ENCODE measurements at regions not wholly inside any gene's neighbourhood (a gene's known extent, or its start where the extent isn't known, plus 50 kb on each side); places are given as distances from the start of the nearest gene placed in this dataset.

DNA sequence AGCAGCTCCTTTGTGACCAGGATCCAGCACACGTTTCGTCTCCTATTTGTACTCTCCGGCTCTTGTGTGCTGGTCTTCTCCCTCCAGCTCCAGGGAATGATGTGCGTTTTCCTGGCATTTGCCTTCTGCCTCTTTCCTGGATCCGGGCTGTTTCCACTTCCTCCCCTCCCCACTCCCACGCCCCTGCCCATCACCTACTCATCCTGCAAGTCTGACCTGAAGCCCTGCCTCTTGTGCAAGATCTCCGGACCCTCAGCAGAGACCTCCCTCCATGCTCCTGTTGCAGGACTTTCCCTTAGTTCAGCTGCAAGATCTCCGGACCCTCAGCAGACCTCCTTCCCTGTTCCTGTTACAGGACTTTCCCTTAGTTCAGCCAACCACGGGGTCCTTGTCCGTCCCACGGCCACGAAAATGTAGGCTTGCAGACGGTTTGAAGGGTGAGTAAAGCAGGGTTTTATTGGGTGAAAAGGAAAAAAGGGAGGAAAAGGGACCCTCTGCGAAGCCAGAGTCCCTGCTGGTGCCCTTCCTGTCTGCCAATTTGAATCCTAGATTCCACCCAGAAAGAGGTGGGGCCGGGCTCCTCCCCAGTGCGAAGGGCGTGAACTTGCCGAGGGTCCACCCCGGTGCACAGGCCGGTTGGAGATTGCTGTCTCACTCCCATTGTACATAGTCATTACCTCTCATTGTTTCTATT, 74.4 kb upstream of the IRF2 start (continued):
- TF ChIP-seq, protein P1, sequence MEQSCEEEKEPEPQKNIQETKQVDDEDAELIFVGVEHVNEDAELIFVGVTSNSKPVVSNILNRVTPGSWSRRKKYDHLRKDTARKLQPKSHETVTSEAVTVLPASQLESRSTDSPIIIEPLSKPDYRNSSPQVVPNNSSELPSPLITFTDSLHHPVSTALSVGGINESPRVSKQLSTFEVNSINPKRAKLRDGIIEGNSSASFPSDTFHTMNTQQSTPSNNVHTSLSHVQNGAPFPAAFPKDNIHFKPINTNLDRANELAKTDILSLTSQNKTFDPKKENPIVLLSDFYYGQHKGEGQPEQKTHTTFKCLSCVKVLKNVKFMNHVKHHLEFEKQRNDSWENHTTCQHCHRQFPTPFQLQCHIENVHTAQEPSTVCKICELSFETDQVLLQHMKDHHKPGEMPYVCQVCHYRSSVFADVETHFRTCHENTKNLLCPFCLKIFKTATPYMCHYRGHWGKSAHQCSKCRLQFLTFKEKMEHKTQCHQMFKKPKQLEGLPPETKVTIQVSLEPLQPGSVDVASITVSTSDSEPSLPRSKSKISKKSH (CRISPR knock-in tag; IDR thresholded peaks at IDR 0.05; ENCODE audit: borderline replicate concordance) = no peak
- peak; percentile 54 for TF ChIP-seq GFI1 (CRISPR knock-in tag; IDR thresholded peaks at IDR 0.05; ENCODE audit: borderline replicate concordance)
- no peak for TF ChIP-seq ZNF382 (CRISPR knock-in tag; IDR thresholded peaks at IDR 0.05; ENCODE audit: borderline replicate concordance)
- TF ChIP-seq POLR2G (IDR thresholded peaks at IDR 0.05; ENCODE audit: low read depth, low read length) = peak; percentile 50
- TF ChIP-seq NRL (CRISPR knock-in tag; IDR thresholded peaks at IDR 0.05; ENCODE audit: borderline replicate concordance) = no peak
- TF ChIP-seq NFRKB (IDR thresholded peaks at IDR 0.05) = no peak
- no peak for TF ChIP-seq AGO2 (optimal IDR thresholded peaks at IDR 0.05; ENCODE audit: low read depth, low read length)
- peak; percentile 41; the same call in 1 of the 2 replicates for TF ChIP-seq MED1 (CRISPR knock-in tag; IDR thresholded peaks at IDR 0.05)
- TF ChIP-seq ZNF253 (CRISPR knock-in tag; IDR thresholded peaks at IDR 0.05; ENCODE audit: borderline replicate concordance) = no peak
- no peak for TF ChIP-seq AFF4 (CRISPR knock-in tag; IDR thresholded peaks at IDR 0.05)
- TF ChIP-seq, protein P2, sequence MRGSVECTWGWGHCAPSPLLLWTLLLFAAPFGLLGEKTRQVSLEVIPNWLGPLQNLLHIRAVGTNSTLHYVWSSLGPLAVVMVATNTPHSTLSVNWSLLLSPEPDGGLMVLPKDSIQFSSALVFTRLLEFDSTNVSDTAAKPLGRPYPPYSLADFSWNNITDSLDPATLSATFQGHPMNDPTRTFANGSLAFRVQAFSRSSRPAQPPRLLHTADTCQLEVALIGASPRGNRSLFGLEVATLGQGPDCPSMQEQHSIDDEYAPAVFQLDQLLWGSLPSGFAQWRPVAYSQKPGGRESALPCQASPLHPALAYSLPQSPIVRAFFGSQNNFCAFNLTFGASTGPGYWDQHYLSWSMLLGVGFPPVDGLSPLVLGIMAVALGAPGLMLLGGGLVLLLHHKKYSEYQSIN (CRISPR knock-in tag; IDR thresholded peaks at IDR 0.05; ENCODE audit: borderline replicate concordance) = no peak
- TF ChIP-seq CC2D1A (CRISPR knock-in tag; IDR thresholded peaks at IDR 0.05) = no peak
- no peak for TF ChIP-seq SIX4 (CRISPR knock-in tag; IDR thresholded peaks at IDR 0.05)
- no peak for TF ChIP-seq HNRNPLL (IDR thresholded peaks at IDR 0.05; ENCODE audit: low read depth, low read length, poor library complexity, severe bottlenecking)
- TF ChIP-seq, protein P3, sequence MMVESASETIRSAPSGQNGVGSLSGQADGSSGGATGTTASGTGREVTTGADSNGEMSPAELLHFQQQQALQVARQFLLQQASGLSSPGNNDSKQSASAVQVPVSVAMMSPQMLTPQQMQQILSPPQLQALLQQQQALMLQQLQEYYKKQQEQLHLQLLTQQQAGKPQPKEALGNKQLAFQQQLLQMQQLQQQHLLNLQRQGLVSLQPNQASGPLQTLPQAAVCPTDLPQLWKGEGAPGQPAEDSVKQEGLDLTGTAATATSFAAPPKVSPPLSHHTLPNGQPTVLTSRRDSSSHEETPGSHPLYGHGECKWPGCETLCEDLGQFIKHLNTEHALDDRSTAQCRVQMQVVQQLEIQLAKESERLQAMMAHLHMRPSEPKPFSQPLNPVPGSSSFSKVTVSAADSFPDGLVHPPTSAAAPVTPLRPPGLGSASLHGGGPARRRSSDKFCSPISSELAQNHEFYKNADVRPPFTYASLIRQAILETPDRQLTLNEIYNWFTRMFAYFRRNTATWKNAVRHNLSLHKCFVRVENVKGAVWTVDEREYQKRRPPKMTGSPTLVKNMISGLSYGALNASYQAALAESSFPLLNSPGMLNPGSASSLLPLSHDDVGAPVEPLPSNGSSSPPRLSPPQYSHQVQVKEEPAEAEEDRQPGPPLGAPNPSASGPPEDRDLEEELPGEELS (CRISPR knock-in tag; IDR thresholded peaks at IDR 0.05) = no peak
- peak; percentile 35 for TF ChIP-seq ZFY (CRISPR knock-in tag; IDR thresholded peaks at IDR 0.05)
- no peak for TF ChIP-seq ZFP36L1 (CRISPR knock-in tag; IDR thresholded peaks at IDR 0.05)
- no peak for TF ChIP-seq LCORL (IDR thresholded peaks at IDR 0.05)
- no peak for TF ChIP-seq LCORL (CRISPR knock-in tag; IDR thresholded peaks at IDR 0.05)
- no peak; the same call in 1 of the 2 replicates for TF ChIP-seq ZNF292 (CRISPR knock-in tag; IDR thresholded peaks at IDR 0.05; ENCODE audit: borderline replicate concordance, low read depth)
- TF ChIP-seq ZFP1 (CRISPR knock-in tag; IDR thresholded peaks at IDR 0.05) = no peak
- TF ChIP-seq MTF1 (CRISPR knock-in tag; IDR thresholded peaks at IDR 0.05) = no peak
- TF ChIP-seq NFKB2 (CRISPR knock-in tag; IDR thresholded peaks at IDR 0.05; ENCODE audit: borderline replicate concordance) = no peak; the same call in 1 of the 2 replicates

Data from HepG2 (cell line).